ENCODE measurements at regions not wholly inside any gene's neighbourhood (a gene's known extent, or its start where the extent isn't known, plus 50 kb on each side); places are given as distances from the start of the nearest gene placed in this dataset.

DNA sequence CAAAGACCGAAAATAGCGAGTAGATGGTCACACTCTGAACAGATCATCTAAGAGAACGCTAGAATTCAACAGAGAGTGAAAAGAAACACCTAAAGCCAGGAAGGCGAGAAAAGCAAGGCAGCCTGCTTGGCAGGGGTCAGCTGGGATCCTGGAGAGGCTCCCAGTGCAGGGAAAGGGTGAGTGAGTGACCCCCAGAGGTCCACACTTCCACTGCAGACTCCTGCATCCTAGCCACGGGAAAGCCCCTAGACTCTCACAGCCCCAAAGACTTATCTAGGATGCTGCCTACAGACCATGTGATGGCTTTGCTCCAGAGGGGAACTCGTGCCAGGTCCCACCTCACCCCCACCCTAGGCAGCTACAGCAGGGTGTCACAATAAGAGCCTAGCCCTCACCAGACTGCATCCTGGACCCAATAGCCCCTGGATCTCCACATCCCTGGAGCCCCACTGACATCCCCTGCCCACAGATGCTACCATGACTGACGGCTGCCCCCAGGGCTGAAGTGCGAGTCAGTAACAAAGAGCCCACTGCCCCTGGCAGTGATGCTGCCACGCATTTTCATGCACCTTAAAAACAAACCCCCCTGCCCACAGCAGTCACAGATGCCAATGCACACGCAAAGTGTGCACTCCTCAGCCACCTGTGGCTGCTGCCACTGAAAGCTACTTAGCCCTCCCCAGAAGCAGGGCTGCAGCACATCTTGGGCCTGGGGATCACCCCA is 62.2 kb downstream of the PSMG1 start:
- TF ChIP-seq, protein P1, sequence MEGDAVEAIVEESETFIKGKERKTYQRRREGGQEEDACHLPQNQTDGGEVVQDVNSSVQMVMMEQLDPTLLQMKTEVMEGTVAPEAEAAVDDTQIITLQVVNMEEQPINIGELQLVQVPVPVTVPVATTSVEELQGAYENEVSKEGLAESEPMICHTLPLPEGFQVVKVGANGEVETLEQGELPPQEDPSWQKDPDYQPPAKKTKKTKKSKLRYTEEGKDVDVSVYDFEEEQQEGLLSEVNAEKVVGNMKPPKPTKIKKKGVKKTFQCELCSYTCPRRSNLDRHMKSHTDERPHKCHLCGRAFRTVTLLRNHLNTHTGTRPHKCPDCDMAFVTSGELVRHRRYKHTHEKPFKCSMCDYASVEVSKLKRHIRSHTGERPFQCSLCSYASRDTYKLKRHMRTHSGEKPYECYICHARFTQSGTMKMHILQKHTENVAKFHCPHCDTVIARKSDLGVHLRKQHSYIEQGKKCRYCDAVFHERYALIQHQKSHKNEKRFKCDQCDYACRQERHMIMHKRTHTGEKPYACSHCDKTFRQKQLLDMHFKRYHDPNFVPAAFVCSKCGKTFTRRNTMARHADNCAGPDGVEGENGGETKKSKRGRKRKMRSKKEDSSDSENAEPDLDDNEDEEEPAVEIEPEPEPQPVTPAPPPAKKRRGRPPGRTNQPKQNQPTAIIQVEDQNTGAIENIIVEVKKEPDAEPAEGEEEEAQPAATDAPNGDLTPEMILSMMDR (IDR thresholded peaks at IDR 0.05; ENCODE audit: insufficient read depth, low read length) = no peak
- no peak for TF ChIP-seq GABPA (IDR thresholded peaks at IDR 0.05; ENCODE audit: low read depth)
- TF ChIP-seq, protein P2, sequence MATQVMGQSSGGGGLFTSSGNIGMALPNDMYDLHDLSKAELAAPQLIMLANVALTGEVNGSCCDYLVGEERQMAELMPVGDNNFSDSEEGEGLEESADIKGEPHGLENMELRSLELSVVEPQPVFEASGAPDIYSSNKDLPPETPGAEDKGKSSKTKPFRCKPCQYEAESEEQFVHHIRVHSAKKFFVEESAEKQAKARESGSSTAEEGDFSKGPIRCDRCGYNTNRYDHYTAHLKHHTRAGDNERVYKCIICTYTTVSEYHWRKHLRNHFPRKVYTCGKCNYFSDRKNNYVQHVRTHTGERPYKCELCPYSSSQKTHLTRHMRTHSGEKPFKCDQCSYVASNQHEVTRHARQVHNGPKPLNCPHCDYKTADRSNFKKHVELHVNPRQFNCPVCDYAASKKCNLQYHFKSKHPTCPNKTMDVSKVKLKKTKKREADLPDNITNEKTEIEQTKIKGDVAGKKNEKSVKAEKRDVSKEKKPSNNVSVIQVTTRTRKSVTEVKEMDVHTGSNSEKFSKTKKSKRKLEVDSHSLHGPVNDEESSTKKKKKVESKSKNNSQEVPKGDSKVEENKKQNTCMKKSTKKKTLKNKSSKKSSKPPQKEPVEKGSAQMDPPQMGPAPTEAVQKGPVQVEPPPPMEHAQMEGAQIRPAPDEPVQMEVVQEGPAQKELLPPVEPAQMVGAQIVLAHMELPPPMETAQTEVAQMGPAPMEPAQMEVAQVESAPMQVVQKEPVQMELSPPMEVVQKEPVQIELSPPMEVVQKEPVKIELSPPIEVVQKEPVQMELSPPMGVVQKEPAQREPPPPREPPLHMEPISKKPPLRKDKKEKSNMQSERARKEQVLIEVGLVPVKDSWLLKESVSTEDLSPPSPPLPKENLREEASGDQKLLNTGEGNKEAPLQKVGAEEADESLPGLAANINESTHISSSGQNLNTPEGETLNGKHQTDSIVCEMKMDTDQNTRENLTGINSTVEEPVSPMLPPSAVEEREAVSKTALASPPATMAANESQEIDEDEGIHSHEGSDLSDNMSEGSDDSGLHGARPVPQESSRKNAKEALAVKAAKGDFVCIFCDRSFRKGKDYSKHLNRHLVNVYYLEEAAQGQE (IDR thresholded peaks at IDR 0.05; ENCODE audit: insufficient replicate concordance, low read depth) = no peak
- TF ChIP-seq SPI1 (IDR thresholded peaks at IDR 0.05; ENCODE audit: borderline replicate concordance, low read depth) = no peak
- TF ChIP-seq POLR2AphosphoS5 (IDR thresholded peaks at IDR 0.05; ENCODE audit: low read depth) = no peak
- no peaks in the 10 kb centered on the region for H3K27me3 ChIP-seq (ENCODE audit: insufficient read depth, poor library complexity, severe bottlenecking)
- no peak overlapping the region for H3K27ac ChIP-seq (replicated peaks)
- DNase-seq (ENCODE audit: low read depth in 1 of 2, low spot score in 1 of 2) = no peak
- no peak overlapping the region for H3K4me3 ChIP-seq (replicated peaks; ENCODE audit: insufficient read depth, low read length)

DNA sequence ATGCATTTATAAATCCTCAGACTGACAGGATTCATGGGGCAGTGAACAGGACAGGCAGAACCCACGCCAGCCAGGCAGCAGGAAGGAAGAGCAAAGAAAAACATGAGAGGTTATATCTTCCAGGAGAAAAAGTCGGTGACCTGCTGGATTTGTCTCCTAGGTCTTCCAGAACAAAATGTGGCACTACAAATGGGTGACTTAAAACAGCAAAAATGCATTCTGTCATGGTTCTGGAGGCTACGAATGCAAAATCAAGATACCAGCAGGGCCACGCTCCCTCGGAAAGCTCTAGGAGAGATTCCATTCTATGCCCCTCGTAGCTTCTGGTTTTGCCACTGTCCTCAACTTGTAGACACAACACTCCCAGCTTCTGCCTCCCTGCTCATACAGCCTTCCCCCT is 63.4 kb downstream of the PSMG1 start:
- TF ChIP-seq, protein P2 (IDR thresholded peaks at IDR 0.05; ENCODE audit: insufficient replicate concordance, low read depth) = no peak
- no peak for TF ChIP-seq SPI1 (IDR thresholded peaks at IDR 0.05; ENCODE audit: borderline replicate concordance, low read depth)
- TF ChIP-seq, protein P1 (IDR thresholded peaks at IDR 0.05; ENCODE audit: insufficient read depth, low read length) = no peak
- TF ChIP-seq GABPA (IDR thresholded peaks at IDR 0.05; ENCODE audit: low read depth) = no peak
- no peak overlapping the region for H3K27ac ChIP-seq (replicated peaks)

DNA sequence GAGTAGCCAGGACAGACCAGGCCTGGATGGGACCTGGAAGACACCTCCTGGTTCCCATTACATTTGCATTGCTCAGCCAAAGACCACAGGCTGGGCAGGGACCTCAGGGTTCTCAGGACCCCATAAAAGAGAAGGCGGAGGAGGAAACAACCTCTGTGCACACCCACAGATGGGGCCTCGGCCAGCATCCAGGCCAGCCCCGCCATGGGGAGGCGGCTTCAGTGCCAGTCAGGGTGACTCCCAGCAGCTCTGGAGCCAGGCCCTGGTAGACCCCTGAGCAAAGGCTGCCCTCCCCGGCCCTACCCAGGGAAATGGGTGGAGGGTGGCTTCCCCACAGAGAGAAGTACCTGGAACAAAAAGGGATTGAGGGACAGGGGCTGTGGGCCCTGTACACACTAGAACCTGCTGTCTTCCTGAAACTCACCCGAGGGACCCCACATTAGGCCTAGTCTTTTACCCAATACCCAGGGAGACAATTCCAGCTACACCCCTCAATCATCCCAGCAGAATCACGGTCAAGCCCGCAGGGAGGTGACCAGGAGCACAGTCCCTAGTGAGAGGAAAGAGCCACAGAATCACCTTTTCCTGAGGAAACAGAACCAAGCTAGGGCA is 64.5 kb downstream of the PSMG1 start:
- TF ChIP-seq GABPA (IDR thresholded peaks at IDR 0.05; ENCODE audit: low read depth) (no peak), SPI1 (IDR thresholded peaks at IDR 0.05; ENCODE audit: borderline replicate concordance, low read depth) (no peak), POLR2AphosphoS5 (IDR thresholded peaks at IDR 0.05; ENCODE audit: low read depth) (no peak)
- TF ChIP-seq, protein P2 (IDR thresholded peaks at IDR 0.05; ENCODE audit: insufficient replicate concordance, low read depth) = no peak
- TF ChIP-seq, protein P1 (IDR thresholded peaks at IDR 0.05; ENCODE audit: insufficient read depth, low read length) = no peak
- no peak for DNase-seq (ENCODE audit: low read depth in 1 of 2, low spot score in 1 of 2)
- no peaks in the 10 kb centered on the region for H3K27me3 ChIP-seq (ENCODE audit: insufficient read depth, poor library complexity, severe bottlenecking)
- H3K4me3 ChIP-seq (replicated peaks; ENCODE audit: insufficient read depth, low read length) = no peak overlapping the region
- H3K27ac ChIP-seq (replicated peaks) = no peak overlapping the region

More for the DNA sequence above, 63.4 kb downstream of the PSMG1 start:
- no peak for DNase-seq (ENCODE audit: low read depth in 1 of 2, low spot score in 1 of 2)
- H3K4me3 ChIP-seq (replicated peaks; ENCODE audit: insufficient read depth, low read length) = no peak overlapping the region
- no peaks in the 10 kb centered on the region for H3K27me3 ChIP-seq (ENCODE audit: insufficient read depth, poor library complexity, severe bottlenecking)

Data from HL-60 (cell line).